IMR-90 (cell line): ENCODE measurements at regions not wholly inside any gene's neighbourhood (a gene's known extent, or its start where the extent isn't known, plus 50 kb on each side); places are given as distances from the start of the nearest gene placed in this dataset.

Experiments used
- ATAC-seq: fragments of 200-7000 bp; cut with Tn5 transposase; 2 replicates; pipeline ENCODE4 v1.9.1; 2020; ENCODE audit warnings: low read depth, mild to moderate bottlenecking, moderate library complexity
- BruUV-seq: library from RNA; stranded (reverse); fragments of 400-500 nt; replicated peaks from 2 replicates; lab custom pipeline; 2021; lab: Mats Ljungman, UMichigan
- CTCF ChIA-PET: fragments of 300-600 bp; formaldehyde crosslinking; extraction: SDS; loops from one replicate; lab custom pipeline; 2021; ENCODE audit warnings: antibody characterized with exemption; lab: Yijun Ruan, JAX
- POLR2A ChIA-PET: fragments of 300-600 bp; sonication (Branson Sonifier 250); formaldehyde crosslinking; loops from one replicate; lab custom pipeline; 2022; ENCODE audit warnings: antibody characterized with exemption; ENCODE audit not compliant: unreplicated experiment; lab: Charles Lee
- DNase-seq: peaks from one replicate; pipeline ENCODE4 v3.0.0; 2013
- H2AFZ ChIP-seq: replicated peaks from 2 replicates; pipeline ENCODE3; 2013; ENCODE audit warnings: low read length, mild to moderate bottlenecking; ENCODE audit not compliant: poor library complexity
- H2AK5ac ChIP-seq: 2 replicates; pipeline ENCODE4 v1.6.1; 2013; ENCODE audit warnings: low read depth, low read length, inconsistent platforms
- H2AK9ac ChIP-seq: replicated peaks from 2 replicates; pipeline ENCODE3; 2013; ENCODE audit warnings: mild to moderate bottlenecking, low read depth, low read length, moderate library complexity; ENCODE audit not compliant: poor library complexity
- H2BK120ac ChIP-seq: 2 replicates; pipeline ENCODE4 v1.6.1; 2013; ENCODE audit warnings: low read depth, low read length, inconsistent platforms
- H2BK15ac ChIP-seq: 3 replicates; pipeline ENCODE4 v1.6.1; 2013; ENCODE audit warnings: low read depth, low read length, inconsistent platforms
- H2BK20ac ChIP-seq: 2 replicates; pipeline ENCODE4 v1.6.1; 2013; ENCODE audit warnings: low read depth, mild to moderate bottlenecking, inconsistent platforms, low read length, moderate library complexity
- H2BK5ac ChIP-seq: 2 replicates; pipeline ENCODE4 v1.6.1; 2013; ENCODE audit warnings: mild to moderate bottlenecking, low read depth, low read length, inconsistent platforms; ENCODE audit not compliant: poor library complexity, severe bottlenecking
- H3K14ac ChIP-seq: replicated peaks from 2 replicates; pipeline ENCODE4 v1.6.1; 2013; ENCODE audit warnings: low read depth, low read length, inconsistent platforms
- H3K18ac ChIP-seq: 2 replicates; pipeline ENCODE4 v1.6.1; 2013; ENCODE audit warnings: low read depth, low read length, control low read depth
- H3K23ac ChIP-seq: 2 replicates; pipeline ENCODE4 v1.6.1; 2013; ENCODE audit warnings: low read depth, low read length, inconsistent platforms
- H3K27ac ChIP-seq: 2 replicates; pipeline ENCODE4 v1.5.1; 2013; ENCODE audit warnings: mild to moderate bottlenecking, control low read depth, low read length; ENCODE audit not compliant: insufficient read depth
- H3K27me3 ChIP-seq: 2 replicates; pipeline ENCODE4 v1.6.1; 2013; ENCODE audit warnings: low read length; ENCODE audit not compliant: control insufficient read depth, insufficient read depth
- H3K36me3 ChIP-seq: 2 replicates; pipeline ENCODE4 v1.6.1; 2013; ENCODE audit warnings: low read length, mixed read lengths; ENCODE audit not compliant: control insufficient read depth, insufficient read depth
- H3K4ac ChIP-seq: 2 replicates; pipeline ENCODE4 v1.6.1; 2013; ENCODE audit warnings: low read depth, low read length, inconsistent platforms
- H3K4me1 ChIP-seq: 2 replicates; pipeline ENCODE4 v1.6.1; 2013; ENCODE audit warnings: low read length, mixed read lengths; ENCODE audit not compliant: control insufficient read depth, insufficient read depth
- H3K4me2 ChIP-seq: 2 replicates; pipeline ENCODE4 v1.6.1; 2013; ENCODE audit warnings: low read depth, mild to moderate bottlenecking, control low read depth, low read length, moderate library complexity
- H3K4me3 ChIP-seq: 2 replicates; pipeline ENCODE4 v1.5.1; 2013; ENCODE audit warnings: low read depth, mild to moderate bottlenecking, control low read depth, low read length, moderate library complexity; ENCODE audit not compliant: insufficient read depth
- H3K56ac ChIP-seq: 2 replicates; pipeline ENCODE4 v1.6.1; 2013; ENCODE audit warnings: low read length, inconsistent platforms; ENCODE audit not compliant: insufficient read depth; ENCODE audit errors: extremely low read depth
- H3K79me1 ChIP-seq, 2 experiments: 2 replicates each; pipeline ENCODE4 v1.6.1; 2013; ENCODE audit warnings: low read length in 2 of 2, inconsistent platforms in 1 of 2, low read depth in 1 of 2
- H3K9ac ChIP-seq: 2 replicates; pipeline ENCODE4 v1.6.1; 2013; ENCODE audit warnings: low read depth, low read length, control low read depth
- H3K9me1 ChIP-seq: 2 replicates; pipeline ENCODE4 v1.6.1; 2013; ENCODE audit warnings: low read length, inconsistent platforms; ENCODE audit not compliant: insufficient read depth
- H3K9me3 ChIP-seq: 2 replicates; pipeline ENCODE4 v1.6.1; 2013; ENCODE audit warnings: low read length; ENCODE audit not compliant: control insufficient read depth, insufficient read depth
- H4K20me1 ChIP-seq: 2 replicates; pipeline ENCODE4 v1.6.1; 2013; ENCODE audit warnings: low read length, inconsistent platforms; ENCODE audit not compliant: insufficient read depth
- H4K5ac ChIP-seq: 2 replicates; pipeline ENCODE4 v1.6.1; 2013; ENCODE audit warnings: mild to moderate bottlenecking, low read depth, low read length, control low read depth
- H4K8ac ChIP-seq, 2 experiments: 2 replicates each; pipeline ENCODE4 v1.6.1; 2013; ENCODE audit warnings: low read depth in 2 of 2, low read length in 2 of 2, control low read depth in 1 of 2, inconsistent platforms in 1 of 2
- H4K91ac ChIP-seq: 2 replicates; pipeline ENCODE4 v1.6.1; 2013; ENCODE audit warnings: low read depth, low read length, inconsistent platforms; ENCODE audit not compliant: insufficient read depth
- CEBPB ChIP-seq: IDR thresholded peaks from 2 replicates; pipeline ENCODE4 v1.6.1; 2012; ENCODE audit warnings: low read depth, low read length, improper control_type of control experiment
- MAZ ChIP-seq: IDR thresholded peaks from 2 replicates; pipeline ENCODE4 v1.6.1; 2012; ENCODE audit warnings: low read depth, mild to moderate bottlenecking, low read length, improper control_type of control experiment, moderate library complexity, borderline replicate concordance
- USF2 ChIP-seq: fragments of 150-350 bp; IDR thresholded peaks from 2 replicates; pipeline ENCODE4 v1.6.1; 2017; ENCODE audit warnings: mild to moderate bottlenecking, antibody characterized with exemption, low read length, low read depth
- dilution Hi-C: fragments of 300-500 bp; cut with HindIII; formaldehyde crosslinking; loops from one replicate; pipeline ENCODE4 v1.14.3; 2018; ENCODE audit warnings: low sequenced_read_pairs; ENCODE audit not compliant: unreplicated experiment
- in situ Hi-C: fragments of 300-500 bp; cut with MboI; formaldehyde crosslinking; loops from 3 replicates; pipeline ENCODE4 v1.14.3; 2019; ENCODE audit warnings: low sequenced_read_pairs, inconsistent platforms, mixed read lengths
- intact Hi-C: fragments of 100-400 bp; cut with micrococcal nuclease; formaldehyde crosslinking; loops from 2 replicates; pipeline ENCODE4 v1.10.0; 2022

GRCh38 chr4:132015321-132015720 lies 1133.8 kb upstream of the PCDH10 start:
- H4K91ac ChIP-seq: no peak overlapping the region
- H2AK5ac ChIP-seq: no peak overlapping the region
- intact Hi-C loops: no loop called here
- dilution Hi-C loops: no loop called here
- H2BK15ac ChIP-seq: no peak overlapping the region
- no peaks in the 10 kb centered on the region for H3K9me3 ChIP-seq
- H3K4ac ChIP-seq: no peak overlapping the region
- H3K36me3 ChIP-seq: no peaks in the 10 kb centered on the region
- H2BK5ac ChIP-seq: no peak overlapping the region
- no TSS peak for BruUV-seq
- H2AK9ac ChIP-seq: no peak overlapping the region
- H2AFZ ChIP-seq: no peak overlapping the region
- H2BK20ac ChIP-seq: no peak overlapping the region
- no peak overlapping the region for H3K18ac ChIP-seq
- no peaks in the 10 kb centered on the region for H3K27me3 ChIP-seq
- ChIA-PET POLR2A (no interaction called here), CTCF (interaction anchor here (1.1 kb wide), 1 partner anchor 137 kb away, joined by 3 read pairs; no protein-coding TSS in a partner anchor)
- H4K20me1 ChIP-seq: no peaks in the 10 kb centered on the region
- H3K23ac ChIP-seq: no peak overlapping the region
- no peaks in the 10 kb centered on the region for H3K4me1 ChIP-seq
- DNase-seq: no peak
- no peak overlapping the region for H3K27ac ChIP-seq
- no peak overlapping the region for H3K4me2 ChIP-seq
- no peaks in the 10 kb centered on the region for H3K9me1 ChIP-seq
- in situ Hi-C loops: no loop called here
- TF ChIP-seq MAZ (no peak), CEBPB (no peak), USF2 (no peak)
- no peak overlapping the region for H3K14ac ChIP-seq
- no peak overlapping the region for H3K9ac ChIP-seq
- H2BK120ac ChIP-seq: no peak overlapping the region
- H3K56ac ChIP-seq: no peak overlapping the region
- H4K5ac ChIP-seq: no peak overlapping the region
- H3K79me1 ChIP-seq: no peaks in the 10 kb centered on the region
- no peak overlapping the region for H3K4me3 ChIP-seq
- no peak overlapping the region for H4K8ac ChIP-seq
- no peak for ATAC-seq
